ENCODE measurements at regions not wholly inside any gene's neighbourhood (a gene's known extent, or its start where the extent isn't known, plus 50 kb on each side); places are given as distances from the start of the nearest gene placed in this dataset.

GRCh38 chr6:74167976-74168375, 472.0 kb downstream of the CD109 start:
- no peak for TF ChIP-seq POLR2A (IDR thresholded peaks at IDR 0.05)
- TF ChIP-seq POLR2AphosphoS5 (IDR thresholded peaks at IDR 0.05): no peak
- no peak for TF ChIP-seq CTCF (IDR thresholded peaks at IDR 0.05)
- H3K4me1 ChIP-seq (replicated peaks): no peaks in the 10 kb centered on the region
- WGBS: 41% methylated on average over 1 of the region's 1 CpG
- no peak overlapping the region for H3K4me3 ChIP-seq
- no peak overlapping the region for H3K27ac ChIP-seq
- H3K9me3 ChIP-seq: no peaks in the 10 kb centered on the region
- no peaks in the 10 kb centered on the region for H3K27me3 ChIP-seq (replicated peaks; ENCODE audit: insufficient read depth)
- DNase-seq (ENCODE audit: low spot score): no peak
- H3K36me3 ChIP-seq: no peaks in the 10 kb centered on the region
- intact Hi-C loops (cut with DNase I): no loop called here

DNA sequence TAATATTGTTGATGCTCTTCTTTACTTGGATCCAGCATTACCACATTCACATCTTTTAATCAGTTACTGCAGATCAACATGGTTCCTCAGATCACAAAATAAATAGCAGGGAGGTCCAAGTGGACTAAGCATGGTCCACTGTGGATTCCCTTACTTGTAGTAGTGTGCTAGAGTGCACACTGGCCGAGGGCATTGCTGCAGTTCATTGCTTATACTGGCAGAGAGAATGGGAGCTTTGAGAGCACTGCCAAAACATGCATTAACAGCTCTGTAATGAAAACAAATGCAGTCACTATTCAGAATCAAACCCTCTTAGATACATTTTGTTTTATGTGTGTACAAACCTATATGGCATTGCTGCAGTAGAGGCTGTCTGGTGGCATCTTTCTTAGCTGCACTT, 471.5 kb downstream of the CD109 start:
- H3K4me3 ChIP-seq: no peak overlapping the region
- TF ChIP-seq CTCF (IDR thresholded peaks at IDR 0.05) (no peak), POLR2AphosphoS5 (IDR thresholded peaks at IDR 0.05) (no peak), POLR2A (IDR thresholded peaks at IDR 0.05) (no peak)
- H3K27me3 ChIP-seq (replicated peaks; ENCODE audit: insufficient read depth): no peaks in the 10 kb centered on the region
- H3K4me1 ChIP-seq (replicated peaks): no peaks in the 10 kb centered on the region
- no peak for DNase-seq (ENCODE audit: low spot score)
- H3K27ac ChIP-seq: no peak overlapping the region
- 19% methylated on average over 1 of the region's 1 CpG for WGBS
- H3K36me3 ChIP-seq: no peaks in the 10 kb centered on the region
- no peaks in the 10 kb centered on the region for H3K9me3 ChIP-seq
- intact Hi-C loops (cut with DNase I): no loop called here

- no peak overlapping the region for H3K27ac ChIP-seq
- H3K4me3 ChIP-seq: no peak overlapping the region
- 44% methylated on average over 2 of the region's 2 CpGs for WGBS
- H3K36me3 ChIP-seq: no peaks in the 10 kb centered on the region
- intact Hi-C loops (cut with DNase I): no loop called here
- H3K4me1 ChIP-seq (replicated peaks): no peaks in the 10 kb centered on the region
- TF ChIP-seq CTCF (IDR thresholded peaks at IDR 0.05): no peak
- TF ChIP-seq POLR2AphosphoS5 (IDR thresholded peaks at IDR 0.05): no peak
- no peak for TF ChIP-seq POLR2A (IDR thresholded peaks at IDR 0.05)
- no peak for DNase-seq (ENCODE audit: low spot score)
- no peaks in the 10 kb centered on the region for H3K27me3 ChIP-seq (replicated peaks; ENCODE audit: insufficient read depth)
- H3K9me3 ChIP-seq: no peaks in the 10 kb centered on the region
These were observed 470.8 kb downstream of the CD109 start for GRCh38 chr6:74166849-74167248.

- intact Hi-C loops (cut with DNase I): no loop called here
- H3K4me1 ChIP-seq (replicated peaks): no peaks in the 10 kb centered on the region
- H3K27me3 ChIP-seq (replicated peaks; ENCODE audit: insufficient read depth): no peaks in the 10 kb centered on the region
- H3K36me3 ChIP-seq: no peaks in the 10 kb centered on the region
- H3K27ac ChIP-seq: no peak overlapping the region
- no peak overlapping the region for H3K4me3 ChIP-seq
- DNase-seq (ENCODE audit: low spot score): no peak
- no peaks in the 10 kb centered on the region for H3K9me3 ChIP-seq
- TF ChIP-seq CTCF (IDR thresholded peaks at IDR 0.05) (no peak), POLR2A (IDR thresholded peaks at IDR 0.05) (no peak), POLR2AphosphoS5 (IDR thresholded peaks at IDR 0.05) (no peak)
These were observed 465.4 kb downstream of the CD109 start for GRCh38 chr6:74161380-74161779.

DNA sequence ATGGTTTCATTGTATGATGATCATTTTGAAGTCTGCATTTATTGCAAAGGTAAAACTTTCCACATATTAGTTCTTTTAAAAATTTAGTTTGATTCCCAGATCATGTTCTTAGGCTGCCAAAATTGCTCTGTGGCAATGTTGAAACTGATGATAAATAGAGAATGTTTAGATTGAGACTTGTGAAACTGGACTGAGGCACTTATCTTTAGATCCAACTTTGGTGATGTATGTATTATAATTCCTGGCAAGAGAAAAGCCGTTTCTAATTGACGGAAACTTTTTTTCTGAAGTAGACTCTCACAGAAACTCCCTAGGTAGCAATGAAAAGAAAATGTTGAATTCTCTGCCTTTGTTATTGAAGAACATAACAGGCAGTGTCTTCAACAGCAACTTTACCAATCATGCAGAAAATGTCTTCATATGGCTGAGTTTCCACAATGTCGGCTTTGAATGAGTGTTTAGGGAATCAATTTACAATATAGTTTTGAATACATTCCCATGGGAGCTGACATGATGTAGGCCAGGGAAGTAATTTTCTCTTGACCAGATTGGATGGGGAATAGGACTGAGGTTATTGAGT, 456.2 kb downstream of the CD109 start:
- 60% methylated on average over 3 of the region's 3 CpGs for WGBS
- H3K27ac ChIP-seq: no peak overlapping the region
- H3K36me3 ChIP-seq: no peaks in the 10 kb centered on the region
- no peaks in the 10 kb centered on the region for H3K4me1 ChIP-seq (replicated peaks)
- intact Hi-C loops (cut with DNase I): no loop called here
- TF ChIP-seq CTCF (IDR thresholded peaks at IDR 0.05) (no peak), POLR2AphosphoS5 (IDR thresholded peaks at IDR 0.05) (no peak), POLR2A (IDR thresholded peaks at IDR 0.05) (no peak)
- no peak for DNase-seq (ENCODE audit: low spot score)
- no peaks in the 10 kb centered on the region for H3K9me3 ChIP-seq
- H3K27me3 ChIP-seq (replicated peaks; ENCODE audit: insufficient read depth): no peaks in the 10 kb centered on the region
- no peak overlapping the region for H3K4me3 ChIP-seq
